Tibial nerve (tissue), 4 donors: ENCODE measurements at regions not wholly inside any gene's neighbourhood (a gene's known extent, or its start where the extent isn't known, plus 50 kb on each side); places are given as distances from the start of the nearest gene placed in this dataset.

Source experiments
- DNase-seq, 2 donors: peaks; one replicate each; pipeline ENCODE4 v3.0.0-alpha.2; 2019; ENCODE audit warnings: low spot score in 2 of 2
- H3K27ac ChIP-seq, 4 donors: fragments of 200-600 bp; sonication (generic) in 3 of 4; one replicate each; pipeline ENCODE4 v1.5.1; 2017 to 2019; ENCODE audit warnings: mild to moderate bottlenecking in 1 of 4
- H3K27me3 ChIP-seq, 2 donors: fragments of 200-600 bp; sonication (generic) in 1 of 2; one replicate each; pipeline versions ENCODE4 v1.5.1 to v1.6.0; 2017 to 2019
- H3K36me3 ChIP-seq, 3 donors: fragments of 200-600 bp; sonication (generic); one replicate each; pipeline ENCODE4 v1.5.1; 2018 to 2019
- H3K4me1 ChIP-seq, 4 donors: fragments of 200-600 bp; sonication (generic) in 3 of 4; one replicate each; pipeline ENCODE4 v1.5.1; 2017 to 2019
- H3K4me3 ChIP-seq, 4 donors: fragments of 200-600 bp; sonication (generic) in 3 of 4; one replicate each; pipeline ENCODE4 v1.5.1; 2017 to 2019; ENCODE audit warnings: mild to moderate bottlenecking in 1 of 4, moderate library complexity in 1 of 4
- H3K9me3 ChIP-seq, 4 donors: fragments of 200-600 bp; sonication (generic) in 3 of 4; one replicate each; pipeline ENCODE4 v1.5.1; 2017 to 2019
- EP300 ChIP-seq, 2 donors: sonication (generic); formaldehyde crosslinking; IDR thresholded peaks; one replicate each; pipeline ENCODE4 v1.6.1; 2017; ENCODE audit warnings: antibody characterized with exemption in 2 of 2, mild to moderate bottlenecking in 1 of 2
- POLR2A ChIP-seq, 2 donors: fragments of 450-650 bp; IDR thresholded peaks; one replicate each; pipeline ENCODE4 v1.6.1; 2017; ENCODE audit warnings: antibody characterized with exemption in 2 of 2, mild to moderate bottlenecking in 2 of 2, moderate library complexity in 2 of 2
- WGBS, 2 donors: methylation state at CpG; one replicate each; pipeline ENCODE4 v1.1.5; 2018; 5-methylcytosine and 5-hydroxymethylcytosine counted together
- TF ChIP-seq, protein P1 (sequence below), 5 experiments: fragments of 200-600 bp in 3 of 5; fragments of 450-650 bp in 2 of 5; sonication (generic) in 3 of 5; IDR thresholded peaks; one replicate each; pipeline ENCODE4 v1.5.1; 2016 to 2019; ENCODE audit warnings: antibody characterized with exemption in 5 of 5, mild to moderate bottlenecking in 3 of 5, moderate library complexity in 2 of 5

- Histone ChIP-seq H3K36me3 (no peaks in the 10 kb centered on the region), H3K4me3 (no peak overlapping the region), H3K27ac (no peak overlapping the region), H3K4me1 (peaks cover 0 to 13% (median 0%) of the 10 kb centered on the region in 4 donors), H3K9me3 (peaks cover 0 to 3% (median 0%) of the 10 kb centered on the region in 4 donors), H3K27me3 (no peaks in the 10 kb centered on the region)
- TF ChIP-seq, protein P1, sequence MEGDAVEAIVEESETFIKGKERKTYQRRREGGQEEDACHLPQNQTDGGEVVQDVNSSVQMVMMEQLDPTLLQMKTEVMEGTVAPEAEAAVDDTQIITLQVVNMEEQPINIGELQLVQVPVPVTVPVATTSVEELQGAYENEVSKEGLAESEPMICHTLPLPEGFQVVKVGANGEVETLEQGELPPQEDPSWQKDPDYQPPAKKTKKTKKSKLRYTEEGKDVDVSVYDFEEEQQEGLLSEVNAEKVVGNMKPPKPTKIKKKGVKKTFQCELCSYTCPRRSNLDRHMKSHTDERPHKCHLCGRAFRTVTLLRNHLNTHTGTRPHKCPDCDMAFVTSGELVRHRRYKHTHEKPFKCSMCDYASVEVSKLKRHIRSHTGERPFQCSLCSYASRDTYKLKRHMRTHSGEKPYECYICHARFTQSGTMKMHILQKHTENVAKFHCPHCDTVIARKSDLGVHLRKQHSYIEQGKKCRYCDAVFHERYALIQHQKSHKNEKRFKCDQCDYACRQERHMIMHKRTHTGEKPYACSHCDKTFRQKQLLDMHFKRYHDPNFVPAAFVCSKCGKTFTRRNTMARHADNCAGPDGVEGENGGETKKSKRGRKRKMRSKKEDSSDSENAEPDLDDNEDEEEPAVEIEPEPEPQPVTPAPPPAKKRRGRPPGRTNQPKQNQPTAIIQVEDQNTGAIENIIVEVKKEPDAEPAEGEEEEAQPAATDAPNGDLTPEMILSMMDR (IDR thresholded peaks at IDR 0.05) = no peak
- TF ChIP-seq POLR2A (IDR thresholded peaks at IDR 0.05) = no peak
- no peak for TF ChIP-seq EP300 (IDR thresholded peaks at IDR 0.05)
- DNase-seq = no peak
- WGBS, 2 donors = 77 to 78% methylated on average over 5 of the region's 5 CpGs
Measured at GRCh38 chr7:69419934-69420333, 178.3 kb upstream of the AUTS2 start.

DNA sequence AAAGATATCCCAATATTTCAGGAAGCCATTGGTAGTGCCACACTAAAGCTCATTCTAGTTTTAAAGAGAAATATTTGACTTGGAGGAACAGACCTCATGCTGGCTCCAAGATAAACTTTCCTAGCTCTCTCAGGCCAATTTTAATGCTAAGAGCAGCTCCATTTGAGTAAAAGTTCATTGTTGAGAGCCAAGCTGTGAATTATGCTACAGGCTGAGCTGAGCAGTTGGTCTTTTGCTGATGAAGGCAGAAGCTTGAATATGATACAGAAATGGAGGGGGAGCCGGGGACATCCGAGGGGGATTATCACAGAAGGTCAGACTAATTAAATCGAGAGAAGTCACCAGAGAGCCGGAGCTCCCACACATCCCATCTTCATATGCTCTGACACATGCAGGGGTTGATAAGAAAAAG, 175.7 kb upstream of the AUTS2 start:
- H3K9me3 ChIP-seq = no peaks in the 10 kb centered on the region
- H3K4me1 ChIP-seq = peaks cover 0 to 13% (median 0%) of the 10 kb centered on the region in 4 donors
- no peak overlapping the region for H3K4me3 ChIP-seq
- H3K27me3 ChIP-seq = no peaks in the 10 kb centered on the region
- WGBS, 2 donors = 24 to 49% methylated on average over 4 of the region's 4 CpGs
- TF ChIP-seq EP300 (IDR thresholded peaks at IDR 0.05) (no peak), POLR2A (IDR thresholded peaks at IDR 0.05) (no peak)
- TF ChIP-seq, protein P1 (IDR thresholded peaks at IDR 0.05) = no peak
- peak overlapping the region in 2 of 4 donors; percentile 23 to 50 for H3K27ac ChIP-seq
- DNase-seq = no peak
- no peaks in the 10 kb centered on the region for H3K36me3 ChIP-seq

DNA sequence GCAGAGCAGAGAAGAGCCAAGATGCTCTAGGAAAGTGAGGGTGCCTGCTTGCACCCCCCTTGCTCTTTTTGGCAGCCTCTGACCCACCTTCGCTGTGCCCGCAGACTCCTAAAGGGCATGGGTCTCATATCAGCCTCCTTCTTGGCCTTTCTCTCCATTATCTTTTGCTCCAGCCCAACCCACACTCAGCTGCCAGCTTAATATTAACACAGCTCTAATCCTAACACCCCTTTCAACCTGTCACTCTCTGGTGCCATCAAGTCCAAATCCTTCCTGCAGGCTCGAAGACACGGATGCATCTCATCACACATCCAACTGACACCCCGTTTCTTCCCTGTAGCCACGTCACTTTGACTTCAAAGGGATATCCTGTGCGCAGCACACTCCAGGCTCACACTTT, 171.6 kb upstream of the AUTS2 start:
- no peak overlapping the region for H3K27ac ChIP-seq
- H3K4me3 ChIP-seq = no peak overlapping the region
- H3K36me3 ChIP-seq = no peaks in the 10 kb centered on the region
- 91 to 97% methylated on average over 7 of the region's 7 CpGs for WGBS, 2 donors
- no peaks in the 10 kb centered on the region for H3K27me3 ChIP-seq
- H3K4me1 ChIP-seq = peaks cover 0 to 34% (median 10%) of the 10 kb centered on the region in 4 donors
- TF ChIP-seq POLR2A (IDR thresholded peaks at IDR 0.05) (no peak), EP300 (IDR thresholded peaks at IDR 0.05) (no peak)
- TF ChIP-seq, protein P1 (IDR thresholded peaks at IDR 0.05) = no peak
- H3K9me3 ChIP-seq = no peaks in the 10 kb centered on the region
- DNase-seq = no peak

DNA sequence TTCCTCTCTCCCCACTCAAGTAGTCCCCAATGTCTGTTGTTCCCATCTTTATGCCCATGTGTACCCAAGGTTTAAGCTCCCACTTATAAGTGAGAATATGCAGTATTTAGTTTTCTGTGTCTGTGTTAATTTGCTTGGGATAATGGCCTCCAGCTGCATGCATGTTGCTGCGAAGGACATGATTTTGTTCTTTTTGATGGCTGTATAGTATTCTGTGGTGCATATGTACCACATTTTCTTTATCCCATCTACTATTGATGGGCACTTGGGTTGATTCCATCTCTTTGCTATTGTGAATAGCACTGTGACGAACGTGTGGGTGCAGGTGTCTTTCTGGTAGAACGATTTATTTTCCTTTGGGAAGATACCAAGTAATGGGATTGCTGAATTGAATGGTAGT, 170.2 kb upstream of the AUTS2 start:
- Histone ChIP-seq H3K27ac (no peak overlapping the region), H3K4me3 (no peak overlapping the region), H3K9me3 (no peaks in the 10 kb centered on the region), H3K4me1 (peaks cover 0 to 22% (median 10%) of the 10 kb centered on the region in 4 donors), H3K36me3 (no peaks in the 10 kb centered on the region), H3K27me3 (no peaks in the 10 kb centered on the region)
- TF ChIP-seq, protein P1 (IDR thresholded peaks at IDR 0.05) = no peak
- TF ChIP-seq POLR2A (IDR thresholded peaks at IDR 0.05) = no peak
- WGBS, 2 donors = 80 to 98% methylated on average over 4 of the region's 4 CpGs
- DNase-seq = no peak

DNA sequence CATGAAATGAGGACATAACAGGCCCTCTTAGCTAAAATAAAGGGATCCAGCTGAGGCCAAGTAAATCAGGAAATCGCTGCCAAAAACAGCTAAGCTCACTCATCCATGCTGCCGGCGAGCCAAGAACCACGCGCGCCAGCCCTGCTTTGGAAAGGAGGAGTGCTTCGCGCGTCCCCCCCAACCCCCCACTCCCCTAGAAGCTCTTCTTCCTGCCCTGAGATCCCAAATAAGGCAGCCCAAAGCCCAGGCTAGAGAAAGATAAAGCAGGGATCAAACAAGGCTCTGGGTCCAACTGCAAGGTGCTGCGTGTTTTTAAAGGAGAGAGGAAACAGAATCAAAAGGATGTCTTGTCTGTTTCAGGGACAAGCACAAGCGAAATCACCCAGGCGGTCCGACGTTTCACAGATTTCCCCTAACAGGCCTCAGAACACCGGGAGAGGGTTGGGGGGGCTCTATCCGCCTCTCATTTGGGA, 168.3 kb upstream of the AUTS2 start:
- Histone ChIP-seq H3K9me3 (no peaks in the 10 kb centered on the region), H3K27me3 (no peaks in the 10 kb centered on the region), H3K4me1 (peaks cover 0 to 20% (median 10%) of the 10 kb centered on the region in 4 donors), H3K27ac (peak overlapping the region in 1 of 4 donors; percentile 20), H3K36me3 (no peaks in the 10 kb centered on the region), H3K4me3 (peak overlapping the region in 1 of 4 donors; percentile 13)
- WGBS, 2 donors = 8 to 10% methylated on average over 16 of the region's 16 CpGs
- DNase-seq = peak; percentile 21 to 36
- TF ChIP-seq, protein P1 (IDR thresholded peaks at IDR 0.05) = no peak
- TF ChIP-seq EP300 (IDR thresholded peaks at IDR 0.05) (no peak), POLR2A (IDR thresholded peaks at IDR 0.05) (no peak)
